Muscle of leg (tissue), 3 donors: ENCODE measurements at regions not wholly inside any gene's neighbourhood (a gene's known extent, or its start where the extent isn't known, plus 50 kb on each side); places are given as distances from the start of the nearest gene placed in this dataset.

Experiments used
- DNase-seq: peaks from one replicate; pipeline ENCODE4 v3.0.0; 2013
- H3K27ac ChIP-seq: one replicate; pipeline ENCODE4 v1.5.1; 2013; ENCODE audit warnings: mild to moderate bottlenecking, low read length, control low read depth
- H3K27me3 ChIP-seq: one replicate; pipeline ENCODE4 v1.6.1; 2013; ENCODE audit warnings: low read length; ENCODE audit not compliant: control insufficient read depth, insufficient read depth
- H3K36me3 ChIP-seq: one replicate; pipeline ENCODE4 v1.6.1; 2013; ENCODE audit warnings: low read length; ENCODE audit not compliant: control insufficient read depth, insufficient read depth
- H3K4me1 ChIP-seq: one replicate; pipeline ENCODE4 v1.6.1; 2013; ENCODE audit warnings: low read length; ENCODE audit not compliant: control insufficient read depth, insufficient read depth
- H3K4me3 ChIP-seq: one replicate; pipeline ENCODE4 v1.5.1; 2013; ENCODE audit warnings: low read length, control low read depth
- H3K9me3 ChIP-seq: replicated peaks from 2 replicates; pipeline ENCODE4 v1.6.1; 2013; ENCODE audit warnings: low read depth, low read length; ENCODE audit not compliant: control insufficient read depth
- WGBS: methylation state at CpG from one replicate; pipeline ENCODE4 v1.1.5; 2013; ENCODE audit warnings: missing lambda C conversion rate; ENCODE audit not compliant: insufficient coverage; 5-methylcytosine and 5-hydroxymethylcytosine counted together

- 79% methylated on average over 8 of the region's 8 CpGs for WGBS
Observed at GRCh38 chr11:112310848-112311247, 50.2 kb upstream of the PLET1 start.

DNA sequence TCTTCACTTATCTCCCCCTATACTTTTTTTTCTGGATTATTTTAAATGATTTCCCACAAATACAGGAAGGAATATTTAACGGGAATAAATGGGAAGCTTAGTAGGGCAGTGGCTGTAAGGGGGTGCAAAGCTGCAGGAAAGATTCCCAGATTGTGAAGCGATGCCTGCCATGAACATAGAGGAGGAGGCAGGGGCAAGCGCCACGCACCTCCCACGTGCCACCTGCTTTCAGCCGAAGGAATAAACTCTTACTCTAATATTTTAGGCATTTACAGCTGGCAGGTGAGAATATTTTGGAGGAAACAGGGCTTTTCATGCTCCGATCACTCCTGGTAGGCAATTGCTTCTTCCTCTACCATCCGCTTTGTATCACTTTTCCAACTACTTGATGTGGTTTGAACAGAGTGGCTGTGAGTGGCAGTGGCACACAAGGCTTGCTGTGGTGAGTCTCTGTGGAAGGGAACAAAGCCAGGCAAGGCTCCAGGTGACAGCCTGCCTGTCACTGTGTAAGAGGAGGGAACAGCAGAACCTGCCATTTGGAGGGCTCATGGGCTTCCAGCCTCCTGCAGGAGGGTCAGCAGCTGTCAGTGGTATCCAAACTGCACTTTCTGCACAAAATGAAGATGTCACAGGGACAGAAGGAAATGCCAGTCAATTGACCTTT is 54.5 kb upstream of the PLET1 start:
- Histone ChIP-seq H3K36me3 (no peaks in the 10 kb centered on the region), H3K27ac (no peak overlapping the region), H3K9me3 (no peaks in the 10 kb centered on the region), H3K27me3 (no peaks in the 10 kb centered on the region), H3K4me1 (peaks cover 3% of the 10 kb centered on the region), H3K4me3 (no peak overlapping the region)
- WGBS = 80% methylated on average over 1 of the region's 8 CpGs
- no peak for DNase-seq

More at GRCh38 chr11:112310848-112311247, 50.2 kb upstream of the PLET1 start:
- no peaks in the 10 kb centered on the region for H3K27me3 ChIP-seq
- H3K27ac ChIP-seq = no peak overlapping the region
- no peaks in the 10 kb centered on the region for H3K4me1 ChIP-seq
- no peaks in the 10 kb centered on the region for H3K9me3 ChIP-seq
- H3K36me3 ChIP-seq = no peaks in the 10 kb centered on the region
- H3K4me3 ChIP-seq = no peak overlapping the region
- no peak for DNase-seq

DNA sequence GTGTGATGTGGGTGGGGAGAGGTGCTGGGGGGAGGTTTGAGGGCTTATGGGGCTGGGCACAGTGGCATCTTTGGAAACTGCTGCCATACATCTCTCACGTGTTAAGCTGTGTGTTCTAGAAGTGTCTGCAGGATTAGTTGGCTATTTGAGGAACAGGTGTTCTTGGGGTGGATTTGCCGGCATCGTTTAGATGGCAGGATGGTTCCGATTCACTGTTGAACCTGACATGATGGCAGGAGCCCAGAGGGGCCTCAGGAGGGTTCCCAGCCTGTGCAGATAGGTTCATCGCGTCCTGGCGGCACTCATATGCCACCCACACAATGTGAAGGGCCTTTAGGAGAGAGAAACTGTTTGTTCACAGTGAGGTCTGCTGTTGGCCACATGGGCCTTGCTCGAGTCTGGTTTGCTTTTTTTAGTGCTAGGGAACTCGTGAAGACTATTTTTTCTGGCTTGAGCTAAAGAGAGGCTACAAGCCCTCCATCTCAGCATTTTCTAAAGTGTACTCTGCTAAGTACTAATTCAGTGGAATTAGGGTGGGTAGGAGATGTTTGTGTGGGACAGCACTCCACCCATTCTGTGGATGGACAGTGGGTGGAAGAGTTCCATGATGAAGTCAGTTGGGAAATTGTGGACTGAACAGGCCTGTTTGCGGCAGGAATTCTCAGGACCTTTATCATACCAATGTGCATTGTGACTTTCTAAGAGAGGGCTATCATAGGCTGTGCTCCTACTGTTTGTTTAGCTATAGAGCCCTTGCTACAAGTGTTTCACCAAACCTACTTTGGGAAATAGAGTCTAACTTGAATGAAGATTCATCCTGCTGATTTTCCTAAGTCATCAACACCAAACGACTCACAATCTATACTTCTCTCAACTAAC is 55.4 kb upstream of the PLET1 start:
- Histone ChIP-seq H3K9me3 (no peaks in the 10 kb centered on the region), H3K4me1 (peaks cover 7% of the 10 kb centered on the region), H3K27me3 (no peaks in the 10 kb centered on the region), H3K4me3 (no peak overlapping the region), H3K27ac (no peak overlapping the region), H3K36me3 (no peaks in the 10 kb centered on the region)
- no peak for DNase-seq
- 67% methylated on average over 4 of the region's 11 CpGs for WGBS

- H3K4me1 ChIP-seq = peaks cover 10% of the 10 kb centered on the region
- no peak overlapping the region for H3K4me3 ChIP-seq
- no peaks in the 10 kb centered on the region for H3K9me3 ChIP-seq
- no CpG with 5 or more reads among the region's 4 CpGs for WGBS
- H3K36me3 ChIP-seq = no peaks in the 10 kb centered on the region
- DNase-seq = no peak
- H3K27ac ChIP-seq = no peak overlapping the region
- no peaks in the 10 kb centered on the region for H3K27me3 ChIP-seq
Observed at GRCh38 chr11:112316971-112317370, 56.3 kb upstream of the PLET1 start.

DNA sequence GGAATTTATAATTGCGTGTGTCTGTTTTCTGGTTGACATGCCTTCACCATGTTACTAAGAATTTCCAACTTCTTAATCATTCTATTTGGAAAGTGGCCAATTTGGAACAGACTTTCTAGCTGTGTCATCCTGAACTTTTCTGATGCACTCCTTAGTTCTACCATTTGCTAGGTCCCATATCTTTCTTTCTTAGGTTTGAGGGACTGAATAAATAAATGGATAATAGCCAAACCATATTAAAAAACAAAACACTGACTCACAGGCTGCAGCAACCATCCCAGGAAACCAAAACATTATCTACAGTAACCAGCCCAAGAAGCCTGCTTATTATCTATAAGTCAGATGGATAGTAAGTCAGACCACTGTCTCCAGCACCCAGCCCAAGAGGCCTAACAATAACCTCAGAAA is 57.5 kb upstream of the PLET1 start:
- H3K36me3 ChIP-seq = no peaks in the 10 kb centered on the region
- DNase-seq = peak; percentile 52
- H3K4me1 ChIP-seq = peaks cover 12% of the 10 kb centered on the region
- WGBS = no CpG with 5 or more reads among the region's 1 CpG
- no peak overlapping the region for H3K4me3 ChIP-seq
- H3K9me3 ChIP-seq = no peaks in the 10 kb centered on the region
- no peak overlapping the region for H3K27ac ChIP-seq
- no peaks in the 10 kb centered on the region for H3K27me3 ChIP-seq

GRCh38 chr11:112318661-112319060 is 58.0 kb upstream of the PLET1 start:
- no peaks in the 10 kb centered on the region for H3K9me3 ChIP-seq
- H3K4me1 ChIP-seq = peaks cover 12% of the 10 kb centered on the region
- H3K27ac ChIP-seq = no peak overlapping the region
- no peak overlapping the region for H3K4me3 ChIP-seq
- WGBS = 100% methylated on average over 1 of the region's 1 CpG
- no peaks in the 10 kb centered on the region for H3K27me3 ChIP-seq
- H3K36me3 ChIP-seq = no peaks in the 10 kb centered on the region
- no peak for DNase-seq

- H3K4me1 ChIP-seq = peaks cover 12% of the 10 kb centered on the region
- H3K9me3 ChIP-seq = no peaks in the 10 kb centered on the region
- H3K27me3 ChIP-seq = no peaks in the 10 kb centered on the region
- H3K4me3 ChIP-seq = no peak overlapping the region
- DNase-seq = peak; percentile 64
- 36% methylated on average over 4 of the region's 5 CpGs for WGBS
- no peaks in the 10 kb centered on the region for H3K36me3 ChIP-seq
- no peak overlapping the region for H3K27ac ChIP-seq
Observed at GRCh38 chr11:112320668-112321067, 60.0 kb upstream of the PLET1 start.

DNA sequence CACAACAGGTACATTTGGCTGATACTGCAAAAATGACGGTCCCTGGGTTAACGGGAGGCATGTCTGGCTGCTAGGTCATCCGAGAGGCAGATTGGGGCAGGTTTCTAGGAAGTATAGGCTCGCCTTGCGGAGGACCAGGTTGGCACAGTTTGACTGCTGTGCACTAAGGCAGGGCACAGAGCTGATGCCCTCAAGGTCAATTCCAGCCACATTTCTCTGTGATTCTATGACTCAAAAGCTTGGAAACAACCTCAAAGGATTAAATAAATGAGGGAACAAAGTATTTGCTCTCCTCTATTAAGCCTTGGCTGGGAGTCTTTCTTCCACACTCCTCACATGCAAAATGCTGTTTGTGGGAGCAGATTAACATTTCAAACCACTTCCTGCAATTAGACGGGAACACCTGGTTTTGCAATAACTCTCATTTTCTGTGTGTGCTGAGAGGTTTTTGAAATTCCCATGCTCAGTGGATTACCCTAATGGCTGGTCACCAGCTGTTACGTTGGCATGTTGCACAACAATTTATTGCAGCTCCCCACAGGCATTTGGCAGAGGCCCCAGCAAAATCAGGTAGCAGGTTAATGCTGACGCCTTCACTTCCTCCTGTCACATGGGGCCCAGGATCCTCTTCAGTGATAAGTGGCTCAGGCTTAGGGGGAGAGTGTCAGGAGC is 61.0 kb upstream of the PLET1 start:
- Histone ChIP-seq H3K4me3 (no peak overlapping the region), H3K27ac (no peak overlapping the region), H3K27me3 (no peaks in the 10 kb centered on the region), H3K36me3 (no peaks in the 10 kb centered on the region), H3K9me3 (peaks cover under 1% of the 10 kb centered on the region), H3K4me1 (peaks cover 9% of the 10 kb centered on the region)
- WGBS = 53% methylated on average over 7 of the region's 8 CpGs
- DNase-seq = peak; percentile 36

GRCh38 chr11:112322173-112322790 is 61.6 kb upstream of the PLET1 start:
- Histone ChIP-seq H3K4me3 (no peak overlapping the region), H3K27me3 (no peaks in the 10 kb centered on the region), H3K4me1 (peaks cover 9% of the 10 kb centered on the region), H3K27ac (no peak overlapping the region), H3K36me3 (no peaks in the 10 kb centered on the region), H3K9me3 (peaks cover 2% of the 10 kb centered on the region)
- WGBS = 83% methylated on average over 1 of the region's 8 CpGs
- no peak for DNase-seq

- 50% methylated on average over 2 of the region's 4 CpGs for WGBS
- H3K4me1 ChIP-seq = no peaks in the 10 kb centered on the region
- DNase-seq = no peak
- H3K9me3 ChIP-seq = no peaks in the 10 kb centered on the region
- no peaks in the 10 kb centered on the region for H3K27me3 ChIP-seq
- H3K4me3 ChIP-seq = no peak overlapping the region
- H3K27ac ChIP-seq = no peak overlapping the region
- H3K36me3 ChIP-seq = no peaks in the 10 kb centered on the region
Observed at GRCh38 chr11:112334381-112334780, 73.7 kb upstream of the PLET1 start.
